NCI-H1930 (cell line): ENCODE measurements at regions not wholly inside any gene's neighbourhood (a gene's known extent, or its start where the extent isn't known, plus 50 kb on each side); places are given as distances from the start of the nearest gene placed in this dataset.
"Not testable (repeated sequence)": the region's sequence is repeated elsewhere in the genome, so short reads cannot be mapped to it uniquely, and the experiment has no call there.

Experiments used
- DNase-seq, 2 experiments: peaks; one replicate each; lab custom pipeline; 2025; lab: John Stamatoyannopoulos, UW

DNA sequence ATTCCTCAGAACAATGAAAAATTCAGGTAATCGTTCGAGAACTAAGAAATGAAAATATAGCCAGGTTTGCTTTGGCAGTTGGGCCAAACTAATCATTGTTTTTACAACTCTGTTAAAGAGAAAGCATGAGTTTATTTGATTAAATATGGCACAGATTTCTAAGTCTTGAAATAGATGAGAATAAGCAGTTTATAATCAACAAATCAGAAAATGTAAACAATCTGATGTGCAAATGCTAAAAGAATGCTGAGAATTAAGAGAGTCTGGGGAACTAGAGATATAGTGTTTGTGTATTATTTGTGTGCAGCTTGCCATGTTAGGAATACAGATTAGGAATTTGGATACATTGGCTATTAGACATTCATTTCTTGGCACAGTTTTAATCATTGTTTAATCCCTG lies 212.5 kb downstream of the TANC2 start:
- DNase-seq, result no peak

DNA sequence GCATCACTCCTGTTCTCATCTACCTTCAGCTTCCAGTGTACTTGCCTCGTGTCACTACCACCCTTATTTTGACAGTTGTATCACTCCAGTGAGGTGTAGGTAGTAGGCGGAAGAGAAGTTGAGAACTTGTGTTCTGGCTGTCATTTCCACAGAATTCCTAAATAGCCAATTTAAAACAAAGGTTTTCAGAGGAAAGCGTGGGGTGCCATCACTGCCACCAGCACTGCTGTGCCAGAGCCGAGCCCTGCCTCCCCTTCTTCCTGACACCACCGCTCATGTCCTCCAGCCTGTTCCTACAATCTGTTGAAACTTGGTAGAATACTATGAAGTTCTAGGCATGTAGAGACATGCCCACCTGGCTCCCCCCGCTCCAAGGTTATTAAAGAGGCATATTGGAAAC lies 215.8 kb downstream of the TANC2 start:
- DNase-seq, result no peak

DNA sequence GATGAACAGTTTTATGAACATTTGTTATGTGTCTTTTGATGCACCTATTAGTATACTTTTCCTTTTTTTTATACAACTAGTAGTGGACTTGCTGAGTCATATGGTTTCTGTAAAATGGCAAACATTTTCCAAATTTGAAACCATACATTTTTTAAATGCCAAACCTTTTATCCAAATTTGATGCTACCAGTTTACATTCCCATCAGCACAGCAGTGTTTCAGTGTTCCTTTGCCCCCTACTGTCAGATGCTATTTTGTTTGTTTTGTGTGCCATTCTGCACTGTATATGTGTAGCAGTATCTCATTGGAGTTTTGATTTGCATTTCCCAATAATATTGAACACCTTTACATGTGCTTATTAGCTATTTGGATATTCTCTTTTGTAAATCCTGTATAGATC lies 219.4 kb downstream of the TANC2 start:
- DNase-seq, result no peak

DNA sequence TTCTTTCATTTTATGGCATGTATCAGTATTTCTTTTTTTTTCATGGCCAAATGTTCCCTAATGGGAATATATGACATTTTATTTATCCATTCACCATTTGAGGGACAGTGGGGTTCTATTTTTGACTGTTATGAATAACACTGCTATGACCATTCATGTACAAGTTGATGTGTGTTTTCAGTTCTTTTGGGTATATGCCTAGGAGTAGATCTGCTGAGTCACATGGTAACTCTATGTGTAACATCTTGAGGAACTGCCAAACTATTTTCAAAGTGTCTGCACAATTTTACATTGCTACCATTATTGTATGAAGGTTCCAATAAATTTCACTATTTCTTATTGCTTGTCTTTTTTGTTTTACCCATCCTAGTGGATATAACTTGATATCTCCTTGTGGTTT lies 223.0 kb downstream of the TANC2 start:
- DNase-seq, result no peak

DNA sequence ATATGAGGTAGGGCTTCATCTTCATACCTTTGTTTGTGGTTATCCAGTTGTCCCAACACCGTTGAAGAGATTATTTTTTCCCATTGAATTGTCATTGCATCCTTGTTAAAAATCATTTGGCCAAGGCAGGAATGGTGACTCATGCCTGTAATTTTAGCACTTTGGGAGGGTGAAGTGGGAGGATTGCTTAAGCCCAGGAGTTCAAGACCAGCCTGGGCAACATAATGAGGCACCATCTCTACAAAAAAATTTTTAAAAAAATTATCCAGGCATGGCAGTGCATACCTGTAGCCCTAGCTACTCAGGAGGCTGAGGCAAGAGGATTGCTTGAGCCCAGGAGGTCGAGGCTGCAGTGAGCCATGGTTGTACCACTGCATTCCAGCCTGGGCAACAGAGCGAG lies 223.9 kb downstream of the TANC2 start:
- no peak for DNase-seq

DNA sequence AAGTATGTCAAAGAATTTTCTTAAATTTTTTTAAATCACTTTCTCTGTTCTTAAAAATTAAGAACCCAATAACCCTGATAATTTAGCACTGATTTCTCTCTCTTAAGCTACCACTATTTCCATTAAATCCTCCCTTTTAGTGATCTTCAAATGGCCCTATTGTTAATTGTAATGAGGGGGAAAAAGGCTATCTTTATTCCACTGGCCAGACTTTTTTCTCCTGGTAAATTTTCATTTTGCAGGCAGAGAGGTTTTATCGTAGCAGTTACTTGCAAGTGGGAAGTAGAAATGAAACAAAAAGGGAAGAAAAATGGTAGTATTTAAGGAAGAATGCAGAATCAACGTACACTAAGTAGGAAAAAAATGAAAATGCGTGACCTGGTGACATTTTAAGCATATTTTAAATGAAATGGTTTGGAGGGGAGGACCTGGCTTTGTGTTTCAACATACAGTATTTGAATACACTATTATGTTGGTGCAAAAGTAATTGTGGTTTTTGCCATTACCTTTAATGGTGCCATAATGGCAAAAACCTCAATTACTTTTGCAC lies 224.9 kb downstream of the TANC2 start:
- no peak for DNase-seq

DNA sequence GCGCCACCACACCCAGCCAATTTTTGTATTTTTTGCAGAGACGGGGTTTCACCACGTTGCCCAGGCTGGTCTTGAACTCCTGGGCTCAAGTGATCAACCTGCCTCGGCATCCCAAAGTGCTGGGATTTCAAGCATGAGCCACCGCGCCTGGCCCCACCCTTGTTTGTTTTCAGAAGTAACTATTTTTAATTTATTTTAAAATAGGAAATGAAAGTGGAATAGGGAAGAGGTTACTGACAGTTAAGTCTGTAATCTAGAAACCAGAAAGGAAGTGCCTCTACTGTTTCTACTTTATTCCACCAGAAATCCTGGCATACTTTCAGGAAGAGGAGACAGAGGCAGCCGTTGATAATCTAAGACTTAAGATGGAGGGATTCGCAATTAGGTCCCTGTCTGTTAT lies 225.6 kb downstream of the TANC2 start:
- DNase-seq, result no peak

DNA sequence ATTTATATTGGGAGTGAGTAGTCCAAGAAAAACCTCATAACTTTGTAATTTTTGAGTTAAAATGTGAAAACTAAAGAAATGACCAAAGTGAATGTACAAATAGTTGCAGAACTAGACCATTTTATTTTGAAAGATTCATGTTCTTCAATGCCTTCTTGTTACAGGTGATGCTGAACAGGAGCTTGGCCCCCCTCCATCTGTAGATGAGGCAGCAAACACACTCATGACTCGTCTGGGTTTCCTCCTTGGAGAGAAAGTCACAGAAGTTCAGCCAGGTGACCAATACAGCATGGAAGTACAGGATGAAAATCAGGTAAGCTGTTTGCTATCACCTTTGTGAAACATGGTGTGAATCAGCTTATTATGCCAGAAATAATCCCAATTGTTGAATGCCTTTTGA lies 227.8 kb downstream of the TANC2 start:
- DNase-seq, result no peak

DNA sequence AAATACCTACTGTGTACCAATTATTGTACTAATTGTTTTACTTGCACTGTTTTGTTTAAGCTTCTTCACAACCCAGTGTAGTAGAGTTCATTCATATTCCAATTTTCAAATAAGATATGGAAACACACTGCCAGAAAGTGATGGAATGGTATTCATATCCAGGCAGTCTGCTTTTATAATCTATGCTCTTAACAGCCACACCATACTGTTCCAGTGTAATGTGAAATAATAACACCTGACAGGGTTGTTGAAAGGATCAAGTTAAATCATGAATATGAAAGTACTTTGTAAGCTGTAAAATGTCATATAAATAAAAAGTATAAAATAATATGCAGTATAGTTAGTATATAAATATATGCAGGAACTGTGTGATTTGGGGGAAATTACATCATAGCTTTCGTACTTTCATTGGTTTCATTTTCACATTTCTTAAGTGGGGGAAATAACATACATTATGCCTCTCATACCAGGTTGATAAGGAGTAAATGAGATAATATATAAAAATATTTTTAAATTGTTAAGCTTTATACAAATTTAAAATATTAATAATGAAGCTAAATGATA lies 230.8 kb downstream of the TANC2 start:
- DNase-seq, result no peak

DNA sequence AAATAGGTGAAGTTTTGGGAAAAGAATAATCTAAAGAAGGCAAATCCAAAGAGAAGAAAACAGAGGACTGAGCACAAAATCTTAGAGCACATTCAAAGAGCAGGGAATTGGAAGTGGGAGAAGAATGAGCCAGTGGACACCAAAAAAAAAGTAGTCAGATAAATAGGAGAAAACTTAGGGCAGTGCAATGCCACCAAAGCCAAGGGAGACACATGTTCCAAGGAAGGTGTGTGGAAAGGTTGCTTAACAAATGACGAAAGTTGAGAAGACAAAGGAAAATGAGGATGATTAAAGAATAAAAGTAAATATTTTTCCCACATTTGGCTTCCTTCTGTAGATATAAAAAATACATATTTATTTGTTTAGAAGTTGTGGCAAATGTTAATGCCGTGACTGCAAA lies 237.6 kb downstream of the TANC2 start:
- no peak for DNase-seq

DNA sequence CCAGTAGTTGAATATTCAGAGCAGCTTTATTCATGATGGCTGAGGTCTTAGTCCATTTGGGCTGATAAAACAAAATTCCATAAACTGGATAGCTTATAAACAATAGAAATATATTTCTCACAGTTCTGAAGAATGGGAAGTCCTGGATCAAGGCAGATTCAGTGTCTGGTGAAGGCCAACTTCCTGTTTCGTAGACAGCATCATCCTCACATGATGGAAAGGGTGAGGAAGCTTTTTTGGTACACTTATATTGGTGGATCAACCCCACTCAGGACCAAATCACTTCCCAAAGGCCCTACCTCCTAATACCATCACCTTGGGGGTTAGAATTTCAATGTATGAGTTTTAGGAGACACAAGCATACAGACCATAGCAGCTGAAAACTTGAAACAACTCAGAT lies 224.2 kb downstream of the CYB561 start:
- DNase-seq, result no peak

DNA sequence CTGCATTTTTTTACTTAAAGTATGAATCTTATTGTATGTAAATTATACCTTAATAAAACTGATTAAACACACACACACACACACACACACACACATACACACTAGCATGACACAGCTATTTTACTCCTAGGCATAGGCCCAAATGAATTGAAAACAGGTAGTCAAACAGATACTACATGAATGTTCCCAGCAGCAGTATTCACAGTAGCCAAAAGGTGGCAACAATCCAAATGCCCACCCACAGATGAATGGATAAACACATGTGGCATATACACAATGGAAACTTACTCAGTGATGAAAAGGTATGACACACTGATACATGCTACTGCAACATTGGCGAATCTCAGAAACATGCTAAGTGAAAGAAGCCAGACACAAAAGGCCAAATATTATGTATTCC lies 223.5 kb downstream of the CYB561 start:
- no peak for DNase-seq

DNA sequence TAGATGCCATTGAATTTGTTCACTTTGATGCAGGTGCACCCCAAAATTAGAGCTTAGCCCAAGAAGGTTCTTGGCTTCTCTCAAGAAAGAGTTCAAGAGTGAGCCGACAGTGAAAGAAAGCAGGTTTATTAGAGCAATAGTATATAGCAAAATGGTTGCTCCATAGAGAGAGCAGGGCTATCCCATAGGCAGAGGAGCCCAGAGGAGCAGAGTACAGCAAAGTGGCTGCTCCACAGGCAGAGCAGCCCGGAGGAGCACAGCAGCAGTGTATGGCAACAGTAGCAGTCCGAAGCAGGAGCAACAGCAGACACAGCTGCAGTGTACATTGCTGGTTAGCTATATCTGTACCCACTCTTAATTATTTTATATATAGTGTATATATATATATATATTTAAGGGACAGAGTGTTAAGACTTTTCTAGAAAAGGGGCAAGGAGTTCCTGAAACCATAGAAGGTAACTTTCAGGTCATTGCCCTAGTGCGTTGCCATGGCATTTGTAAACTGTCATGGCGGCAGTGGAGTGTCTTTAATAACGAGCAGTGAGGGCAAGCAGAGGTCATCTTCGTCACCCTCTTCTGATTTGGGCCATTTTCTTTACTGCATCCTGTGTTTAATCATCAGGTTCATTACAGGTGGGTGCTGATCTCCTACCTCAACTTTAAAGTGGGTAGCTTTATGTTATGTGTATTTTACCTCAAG lies 222.7 kb downstream of the CYB561 start:
- DNase-seq, result no peak

DNA sequence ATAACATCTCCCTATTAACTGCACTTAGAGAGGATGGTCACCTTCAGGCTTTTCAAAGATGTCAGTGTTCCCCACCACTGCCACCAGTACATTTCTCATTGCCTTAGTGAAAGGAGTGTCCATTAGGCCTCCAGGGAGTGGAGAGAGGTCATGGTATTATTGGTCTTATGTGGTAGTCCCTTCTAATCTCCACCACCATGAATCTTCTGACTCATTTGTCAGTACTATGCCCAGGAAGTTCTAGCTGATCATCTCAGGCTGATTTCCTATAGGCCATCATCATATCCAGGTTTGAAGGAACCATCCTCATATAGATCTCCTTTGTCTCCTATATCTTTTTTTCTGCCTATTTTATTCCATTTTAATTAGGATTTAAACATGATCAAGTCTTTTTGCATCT lies 221.5 kb downstream of the CYB561 start:
- DNase-seq, result no peak

DNA sequence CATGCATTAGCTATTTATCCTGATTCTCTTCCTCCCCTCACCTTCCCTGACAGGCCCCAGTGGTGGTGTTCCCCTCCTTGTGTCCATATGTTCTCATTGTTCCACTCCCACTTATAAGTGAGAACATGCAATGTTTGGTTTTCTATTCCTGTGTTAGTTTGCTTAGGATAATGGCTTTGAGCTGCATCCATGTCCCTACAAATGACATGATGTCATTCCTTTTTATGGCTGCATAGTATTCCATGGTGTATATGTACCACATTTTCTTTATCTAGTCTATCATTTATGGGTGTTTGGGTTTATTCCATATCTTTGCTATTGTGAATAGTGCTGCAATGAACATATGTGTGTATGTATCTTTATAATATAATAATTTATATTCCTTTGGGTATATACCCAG lies 219.4 kb downstream of the CYB561 start:
- DNase-seq, result not testable (repeated sequence)

DNA sequence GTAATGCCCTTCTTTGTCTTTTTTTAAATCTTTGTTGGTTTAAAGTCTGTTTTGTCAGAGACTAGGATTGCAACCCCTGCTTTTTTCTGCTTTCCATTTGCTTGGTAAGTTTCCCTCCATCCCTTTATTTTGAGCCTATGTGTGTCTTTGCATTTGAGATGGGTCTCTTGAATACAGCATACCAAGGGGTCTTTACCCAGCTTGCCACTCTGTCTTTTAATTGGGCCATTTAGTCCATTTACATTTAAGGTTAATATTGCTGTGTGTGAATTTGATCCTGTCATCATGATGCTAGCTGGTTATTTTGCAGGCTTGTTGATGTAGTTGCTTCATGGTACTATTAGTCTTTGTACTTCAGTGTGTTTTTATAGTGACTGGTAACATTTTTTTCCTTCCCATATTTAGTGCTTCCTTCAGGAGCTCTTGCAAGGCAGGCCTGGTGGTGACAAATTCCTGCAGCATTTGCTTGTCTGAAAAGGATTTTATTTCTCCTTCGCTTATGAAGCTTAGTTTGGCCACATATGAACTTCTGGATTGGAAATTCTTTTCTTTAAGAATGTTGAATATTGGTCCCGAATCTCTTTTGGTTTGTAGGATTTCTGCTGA lies 215.0 kb downstream of the CYB561 start:
- DNase-seq, result not testable (repeated sequence)

DNA sequence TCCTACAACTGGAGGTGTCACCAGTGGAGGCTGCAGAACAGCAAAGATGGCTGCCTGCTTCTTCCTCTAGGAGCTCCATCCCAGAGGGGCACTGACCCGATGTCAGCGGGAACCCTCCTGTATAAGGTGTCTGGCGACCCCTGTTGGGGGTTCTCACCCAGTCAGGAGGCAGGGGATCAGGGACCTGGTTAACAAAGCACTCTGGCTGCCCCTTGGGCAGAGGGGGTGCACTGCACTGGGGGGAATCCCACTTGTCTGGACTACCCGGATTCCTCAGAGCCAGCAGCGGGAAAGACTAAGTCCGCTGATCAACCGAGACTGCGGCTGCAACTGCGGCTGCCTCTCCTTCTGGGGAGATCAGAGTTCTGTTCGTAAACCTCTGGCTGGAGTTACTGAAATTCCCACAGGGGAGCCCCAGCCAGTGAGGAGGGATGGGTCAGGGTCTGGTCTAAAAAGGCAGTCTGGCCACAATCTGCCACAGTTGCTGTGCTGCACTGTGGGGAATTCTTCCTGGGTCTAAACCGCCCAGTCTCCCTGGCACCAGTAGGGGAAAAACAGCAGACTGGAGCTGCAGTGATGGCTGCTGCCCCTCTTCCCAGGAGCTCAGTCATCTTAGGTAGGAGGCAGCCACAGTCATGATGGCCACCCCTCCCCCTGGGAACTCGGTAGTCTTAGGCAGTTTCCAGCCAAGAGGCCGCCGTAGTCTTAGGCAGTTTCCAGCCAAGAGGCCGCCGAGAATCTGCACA lies 213.4 kb downstream of the CYB561 start:
- no peak for DNase-seq

DNA sequence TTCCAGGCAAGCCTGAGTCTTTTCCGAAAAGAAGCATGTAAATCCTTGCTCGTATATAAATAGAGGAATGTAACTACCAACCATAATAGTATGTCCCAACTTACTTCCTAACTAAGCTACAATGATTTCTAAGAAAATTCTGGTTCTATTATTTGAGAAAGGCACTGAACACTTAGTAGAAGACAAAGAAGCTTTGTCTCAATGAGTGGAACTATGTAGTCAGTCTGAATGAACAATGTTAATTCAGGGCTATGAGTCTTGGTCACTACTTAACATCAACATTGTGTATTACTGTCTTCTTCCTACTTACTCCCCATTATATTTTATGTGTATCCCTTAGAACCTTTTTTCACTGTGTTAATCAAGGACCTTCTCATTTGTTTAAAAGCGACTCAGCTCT lies 206.0 kb downstream of the CYB561 start:
- no peak for DNase-seq

DNA sequence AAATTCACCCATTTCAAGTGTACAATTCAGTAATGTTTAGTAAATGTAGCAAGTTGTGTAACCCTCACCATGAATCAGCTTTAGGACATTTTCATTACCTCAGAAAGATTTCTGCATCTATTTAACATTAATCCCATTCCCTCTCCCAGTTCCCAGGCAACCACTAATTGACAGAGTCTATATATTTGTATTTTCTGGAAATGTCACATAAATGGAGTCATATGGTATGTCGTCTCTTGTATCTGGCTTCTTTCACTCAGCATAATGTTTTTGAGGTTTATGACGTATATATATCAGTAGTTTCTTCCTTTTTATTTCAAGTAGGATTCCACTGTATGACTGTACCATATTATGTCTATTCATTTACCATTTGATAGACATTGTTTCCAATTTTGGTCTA lies 199.8 kb downstream of the CYB561 start:
- no peak for DNase-seq

DNA sequence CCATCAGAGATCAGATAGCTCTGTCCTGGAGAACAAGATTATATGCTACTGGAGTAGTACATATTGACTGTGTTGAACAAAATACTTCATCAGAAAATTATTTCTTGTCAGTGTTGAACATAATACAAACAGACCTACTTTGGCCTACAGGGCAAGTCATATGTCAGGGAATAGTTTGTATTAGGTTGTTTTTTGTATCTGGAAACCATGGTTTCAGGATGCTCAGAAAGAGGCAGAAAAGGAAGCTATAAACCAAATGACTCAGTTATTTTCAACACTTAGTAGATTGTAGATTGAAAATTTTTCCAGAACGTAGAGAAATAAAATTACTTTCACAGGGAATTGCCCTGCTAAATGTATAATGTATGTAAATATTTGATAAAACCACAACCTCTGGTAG lies 198.4 kb downstream of the CYB561 start:
- DNase-seq, result no peak

DNA sequence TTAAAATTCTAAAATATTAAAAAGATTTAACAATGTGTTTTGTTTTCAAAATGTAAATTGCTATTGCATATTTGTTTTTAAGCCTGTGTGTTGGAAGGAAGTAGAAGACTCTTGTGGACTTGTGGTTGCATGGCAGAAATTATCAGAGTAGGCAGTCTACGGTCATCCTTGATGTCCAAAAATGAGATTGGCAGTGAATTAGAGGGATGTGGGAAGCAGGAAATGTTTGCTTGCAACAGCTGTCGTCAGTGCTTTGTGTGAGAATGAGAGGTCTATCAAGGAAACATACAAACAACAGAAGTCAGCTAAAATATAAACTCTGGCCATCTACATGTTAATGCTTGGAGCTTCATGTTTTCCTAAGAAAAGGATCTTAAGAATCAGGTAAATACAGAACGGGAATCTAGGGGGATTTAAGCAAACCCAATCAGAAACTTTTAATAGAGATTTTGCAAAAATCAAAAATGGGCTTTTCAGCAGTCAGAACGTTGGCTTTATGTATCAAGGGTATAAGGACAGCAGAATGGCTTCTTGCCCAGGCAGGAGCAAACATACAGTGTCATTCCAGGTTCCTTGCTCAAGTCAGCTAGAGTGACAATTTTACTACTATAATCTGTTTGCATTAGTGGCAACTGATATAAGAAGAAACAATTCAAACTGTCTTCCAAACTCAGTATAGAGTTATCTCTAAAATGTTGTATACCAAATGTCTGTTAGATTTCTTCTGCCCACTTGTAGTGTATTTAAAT lies 196.7 kb downstream of the CYB561 start:
- no peak for DNase-seq

DNA sequence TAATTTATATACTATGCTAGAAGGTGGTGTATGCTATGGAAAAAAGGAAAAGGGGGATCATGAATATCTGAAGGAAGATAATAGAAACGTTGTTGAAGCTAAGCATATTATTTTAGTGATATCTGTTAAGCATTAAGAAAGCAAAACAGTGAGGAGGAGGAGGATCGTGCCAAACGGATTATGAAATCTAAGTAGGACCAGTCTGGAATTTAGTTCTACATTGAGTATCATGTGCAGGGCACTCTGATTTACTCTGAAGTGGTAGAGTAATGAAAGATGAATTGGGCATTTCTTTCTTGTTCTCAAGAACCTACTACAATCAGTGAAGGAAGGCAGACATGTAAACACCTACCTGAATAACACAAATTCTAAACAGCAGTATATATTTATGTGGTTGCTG lies 195.3 kb downstream of the CYB561 start:
- DNase-seq, result no peak
